ENCODE measurements at regions not wholly inside any gene's neighbourhood (a gene's known extent, or its start where the extent isn't known, plus 50 kb on each side); places are given as distances from the start of the nearest gene placed in this dataset.
"Not testable (repeated sequence)": the region's sequence is repeated elsewhere in the genome, so short reads cannot be mapped to it uniquely, and the experiment has no call there.

- Mint-ChIP-seq H3K36me3 (ENCODE audit: low read depth) (peaks cover 5% of the 10 kb centered on the region; the same call in 1 of the 2 replicates), H3K4me3 (no peak overlapping the region), H3K9me3 (peaks cover 25% of the 10 kb centered on the region), H3K4me1 (ENCODE audit: low read depth) (no peaks in the 10 kb centered on the region), H3K27ac (no peak overlapping the region), H3K27me3 (ENCODE audit: insufficient read depth) (peaks cover 6% of the 10 kb centered on the region)
- no peak for DNase-seq
- no peak for TF ChIP-seq CTCF (IDR thresholded peaks at IDR 0.05)
Measured at GRCh38 chr20:29762620-29763019, 1494.8 kb upstream of the DEFB115 start.

- no peak overlapping the region for H3K4me3 Mint-ChIP-seq
- TF ChIP-seq CTCF (IDR thresholded peaks at IDR 0.05): no peak
- H3K4me1 Mint-ChIP-seq (ENCODE audit: low read depth): no peaks in the 10 kb centered on the region
- no peak overlapping the region for H3K27ac Mint-ChIP-seq
- peaks cover 21% of the 10 kb centered on the region for H3K9me3 Mint-ChIP-seq
- peaks cover 5% of the 10 kb centered on the region; the same call in 1 of the 2 replicates for H3K36me3 Mint-ChIP-seq (ENCODE audit: low read depth)
- no peak for DNase-seq
- H3K27me3 Mint-ChIP-seq (ENCODE audit: insufficient read depth): peaks cover 4% of the 10 kb centered on the region; the same call in 1 of the 2 replicates
Measured at GRCh38 chr20:29763821-29764511, 1493.5 kb upstream of the DEFB115 start.

GRCh38 chr20:29764922-29765610 is 1492.4 kb upstream of the DEFB115 start:
- not testable (repeated sequence) for H3K27ac Mint-ChIP-seq; H3K4me3 Mint-ChIP-seq; DNase-seq; H3K27me3 Mint-ChIP-seq (ENCODE audit: insufficient read depth); H3K36me3 Mint-ChIP-seq (ENCODE audit: low read depth); H3K4me1 Mint-ChIP-seq (ENCODE audit: low read depth)
- TF ChIP-seq CTCF (IDR thresholded peaks at IDR 0.05): peak; percentile 67
- peaks cover 21% of the 10 kb centered on the region for H3K9me3 Mint-ChIP-seq

- H3K27me3 Mint-ChIP-seq (ENCODE audit: insufficient read depth); H3K4me1 Mint-ChIP-seq (ENCODE audit: low read depth); H3K27ac Mint-ChIP-seq; H3K36me3 Mint-ChIP-seq (ENCODE audit: low read depth); H3K4me3 Mint-ChIP-seq; DNase-seq: not testable (repeated sequence)
- H3K9me3 Mint-ChIP-seq: peaks cover 35% of the 10 kb centered on the region
Measured at GRCh38 chr20:29778033-29778432, 1479.4 kb upstream of the DEFB115 start.

GRCh38 chr20:29781217-29781616 is 1476.2 kb upstream of the DEFB115 start:
- H3K27ac Mint-ChIP-seq; DNase-seq; H3K27me3 Mint-ChIP-seq (ENCODE audit: insufficient read depth); H3K4me3 Mint-ChIP-seq; H3K4me1 Mint-ChIP-seq (ENCODE audit: low read depth); H3K36me3 Mint-ChIP-seq (ENCODE audit: low read depth): not testable (repeated sequence)
- H3K9me3 Mint-ChIP-seq: peaks cover 51% of the 10 kb centered on the region

- H3K9me3 Mint-ChIP-seq: peaks cover 56% of the 10 kb centered on the region
- not testable (repeated sequence) for DNase-seq; H3K27me3 Mint-ChIP-seq (ENCODE audit: insufficient read depth); H3K4me3 Mint-ChIP-seq; H3K4me1 Mint-ChIP-seq (ENCODE audit: low read depth); H3K27ac Mint-ChIP-seq; H3K36me3 Mint-ChIP-seq (ENCODE audit: low read depth)
Measured at GRCh38 chr20:29781891-29782290, 1475.6 kb upstream of the DEFB115 start.

- not testable (repeated sequence) for H3K4me1 Mint-ChIP-seq (ENCODE audit: low read depth); DNase-seq; H3K36me3 Mint-ChIP-seq (ENCODE audit: low read depth); H3K4me3 Mint-ChIP-seq; H3K27me3 Mint-ChIP-seq (ENCODE audit: insufficient read depth); H3K27ac Mint-ChIP-seq
- peaks cover 70% of the 10 kb centered on the region for H3K9me3 Mint-ChIP-seq
Measured at GRCh38 chr20:29787456-29787855, 1470.0 kb upstream of the DEFB115 start.
